ENCODE measurements at regions not wholly inside any gene's neighbourhood (a gene's known extent, or its start where the extent isn't known, plus 50 kb on each side); places are given as distances from the start of the nearest gene placed in this dataset.

GRCh38 chr2:175630280-175631244, 371.5 kb downstream of the LNPK start:
- TF ChIP-seq CTCF (IDR thresholded peaks at IDR 0.05) (no peak), POLR2AphosphoS5 (IDR thresholded peaks at IDR 0.05) (no peak), POLR2A (IDR thresholded peaks at IDR 0.05) (no peak), EP300 (IDR thresholded peaks at IDR 0.05) (no peak)
